SH-SY5Y (cell line): ENCODE measurements at regions not wholly inside any gene's neighbourhood (a gene's known extent, or its start where the extent isn't known, plus 50 kb on each side); places are given as distances from the start of the nearest gene placed in this dataset.

Experiments used
- GATA2 ChIP-seq: IDR thresholded peaks from 2 replicates; pipeline ENCODE4 v1.6.1; 2011; ENCODE audit warnings: mild to moderate bottlenecking, low read depth, low read length
- GATA3 ChIP-seq: IDR thresholded peaks from 2 replicates; pipeline ENCODE4 v1.6.1; 2011; ENCODE audit warnings: low read depth, mild to moderate bottlenecking, low read length, moderate library complexity

DNA sequence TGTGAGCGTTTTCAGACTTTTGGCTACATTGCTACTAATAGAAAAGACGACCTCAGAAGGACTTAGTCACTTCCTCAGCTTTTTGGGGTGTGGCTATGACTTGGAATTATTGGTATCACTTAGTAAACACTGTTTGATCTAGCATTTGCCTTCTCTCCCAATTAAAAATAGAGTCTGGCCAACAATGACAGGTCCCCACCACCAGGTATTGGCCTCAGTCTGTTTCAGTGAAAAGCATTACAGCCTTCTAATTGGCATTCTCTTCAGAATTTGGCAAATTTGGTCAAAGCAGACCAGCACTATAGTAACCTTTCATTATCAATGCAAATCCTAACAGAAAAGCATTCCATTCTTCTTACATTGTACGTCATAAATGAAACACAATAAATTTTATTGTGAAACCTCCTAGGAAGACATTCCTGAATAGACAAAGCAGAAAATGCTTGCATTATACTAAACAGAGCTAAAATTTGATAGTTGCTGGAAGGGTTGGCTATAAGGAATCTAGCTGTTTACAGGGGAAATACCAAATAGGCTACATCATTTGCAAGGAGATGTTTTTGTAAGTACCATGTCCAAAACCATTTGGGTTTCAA, 613.9 kb downstream of the IRS1 start:
- no peak for TF ChIP-seq GATA2
- TF ChIP-seq GATA3 = no peak

DNA sequence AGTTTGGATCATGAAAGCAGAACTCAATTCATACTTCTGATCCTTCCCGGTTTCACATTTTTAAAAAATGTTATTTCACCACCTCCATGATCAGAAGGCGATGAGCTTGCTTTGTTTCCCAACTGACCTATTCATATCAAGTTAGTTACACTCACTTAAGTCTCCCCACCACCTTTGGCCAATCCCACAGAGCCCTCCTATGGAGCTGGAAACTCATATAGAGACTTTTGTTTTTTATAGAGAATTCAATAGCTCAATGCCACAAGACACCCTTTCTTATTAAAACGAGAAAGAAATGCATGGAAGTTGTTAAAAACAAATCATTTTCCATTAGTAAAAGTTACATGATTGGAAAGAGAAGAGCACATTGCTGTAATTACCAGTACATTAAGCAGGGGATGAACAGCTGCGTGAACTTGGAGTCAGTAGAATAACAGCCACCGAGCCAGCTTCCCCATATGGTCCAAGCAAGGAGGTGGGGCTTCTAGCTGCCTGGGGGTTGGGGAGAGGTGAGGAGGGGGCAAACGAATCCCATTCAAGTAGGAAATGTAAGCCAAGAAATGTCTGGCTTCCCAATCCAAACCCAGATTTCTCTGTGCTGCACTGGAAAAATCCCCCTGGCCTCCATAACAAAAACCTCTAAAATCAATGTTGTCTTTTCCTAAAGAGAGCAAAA, 614.5 kb downstream of the IRS1 start:
- TF ChIP-seq GATA2 (no peak), GATA3 (no peak)

DNA sequence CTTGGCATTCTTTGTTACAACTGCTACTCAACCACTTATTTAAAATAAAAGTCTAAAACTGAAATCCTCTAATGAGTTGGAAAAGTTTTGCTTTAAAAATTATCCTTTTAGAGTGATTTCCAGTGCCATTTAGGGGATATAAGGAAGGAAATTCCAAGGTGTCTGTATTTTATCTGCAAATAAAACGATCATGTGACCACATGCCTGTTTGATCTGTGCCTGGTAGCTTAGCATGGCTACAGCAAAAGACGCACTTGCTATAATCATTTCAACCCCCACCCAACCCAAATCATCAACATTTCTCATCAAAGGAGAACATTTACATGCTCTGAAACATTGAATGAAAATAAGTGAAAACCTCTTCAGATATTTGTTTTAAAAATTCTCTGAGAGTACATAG, 615.1 kb downstream of the IRS1 start:
- TF ChIP-seq GATA3 (no peak), GATA2 (no peak)

DNA sequence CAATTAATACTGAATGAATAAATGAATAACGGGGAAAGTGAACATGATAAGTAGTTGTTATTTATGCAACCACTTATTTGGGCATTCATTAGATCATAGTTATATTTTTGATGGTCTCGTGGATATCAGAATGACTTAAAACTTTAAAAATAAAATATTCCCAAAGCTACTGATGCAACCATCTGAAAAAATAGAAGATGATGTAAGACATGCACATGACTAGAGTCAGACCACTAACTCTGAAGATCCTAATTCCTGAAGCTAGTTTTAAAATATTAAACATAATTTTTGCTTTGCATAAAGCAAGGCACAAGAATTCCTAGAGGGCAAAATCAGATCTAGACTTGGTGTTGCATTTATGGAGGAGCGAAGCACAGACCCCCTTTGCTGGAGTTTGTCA, 616.1 kb downstream of the IRS1 start:
- TF ChIP-seq GATA3 = no peak
- TF ChIP-seq GATA2 = no peak

DNA sequence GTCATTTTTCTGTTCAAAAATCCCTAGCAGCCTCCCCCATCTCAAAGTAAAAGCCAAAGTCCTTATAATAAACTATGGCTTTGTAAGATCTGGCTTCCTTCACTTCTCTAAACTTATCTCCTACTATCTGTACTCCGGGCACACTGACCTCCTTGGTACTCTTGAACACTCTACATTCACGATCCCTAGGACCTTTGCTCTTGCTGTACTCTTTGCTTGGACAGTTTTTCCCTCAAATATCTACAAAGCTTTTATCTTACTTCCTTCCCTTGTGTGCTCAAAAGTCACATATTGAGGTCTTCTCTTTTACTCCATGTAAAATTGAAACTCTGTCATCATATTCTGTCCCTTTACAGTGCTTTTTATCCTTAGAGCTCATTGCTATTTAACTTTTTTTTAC, 616.6 kb downstream of the IRS1 start:
- TF ChIP-seq GATA3 = no peak
- no peak for TF ChIP-seq GATA2

DNA sequence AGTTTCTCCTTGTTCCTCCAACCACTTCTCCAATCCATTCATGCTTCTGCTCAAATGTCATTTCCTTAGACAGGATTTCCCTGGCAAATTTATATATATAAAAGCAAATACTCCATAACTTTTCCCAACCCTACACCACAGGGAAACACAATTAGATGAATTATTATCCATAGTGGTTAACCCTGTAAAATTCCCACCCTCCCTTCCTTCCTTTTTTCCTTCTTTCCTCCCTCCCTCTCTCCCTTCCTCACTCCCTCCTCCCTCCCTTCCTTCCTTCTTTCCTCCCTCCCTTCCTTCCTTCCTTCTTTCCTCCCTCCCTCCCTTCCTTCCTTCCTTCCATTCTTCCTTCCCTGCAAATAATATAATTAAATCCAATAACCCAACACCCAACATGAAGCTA, 617.7 kb downstream of the IRS1 start:
- TF ChIP-seq GATA3 = no peak
- TF ChIP-seq GATA2 = no peak

DNA sequence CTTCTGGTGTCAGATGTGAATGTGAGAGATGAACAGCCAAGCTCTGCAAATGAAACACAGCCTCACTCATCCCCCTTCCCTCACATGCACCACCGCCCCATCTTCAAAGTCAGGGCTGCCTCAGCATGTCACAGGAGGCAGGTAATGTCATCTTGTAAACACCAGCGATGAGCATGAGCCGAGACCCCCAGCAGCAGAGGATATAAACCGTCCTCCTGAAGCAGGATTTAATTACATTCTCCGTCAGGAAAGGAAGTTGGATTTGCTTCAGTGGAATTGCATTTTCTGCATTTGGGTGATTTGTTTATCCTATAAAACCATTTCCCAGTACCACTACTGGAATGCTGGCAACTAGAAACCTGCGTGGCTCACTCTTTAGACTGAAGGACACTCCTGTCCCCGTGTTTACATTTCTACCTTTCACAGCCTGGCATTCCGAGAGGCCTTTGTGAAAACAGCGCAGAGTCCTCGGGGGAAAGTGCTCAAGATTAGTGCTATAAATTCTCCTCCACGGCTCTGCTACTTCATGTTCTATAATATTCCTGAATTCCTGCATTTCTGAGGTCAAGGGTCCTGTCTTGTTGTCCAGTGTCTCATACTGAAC, 619.2 kb downstream of the IRS1 start:
- TF ChIP-seq GATA3 (no peak), GATA2 (no peak)

DNA sequence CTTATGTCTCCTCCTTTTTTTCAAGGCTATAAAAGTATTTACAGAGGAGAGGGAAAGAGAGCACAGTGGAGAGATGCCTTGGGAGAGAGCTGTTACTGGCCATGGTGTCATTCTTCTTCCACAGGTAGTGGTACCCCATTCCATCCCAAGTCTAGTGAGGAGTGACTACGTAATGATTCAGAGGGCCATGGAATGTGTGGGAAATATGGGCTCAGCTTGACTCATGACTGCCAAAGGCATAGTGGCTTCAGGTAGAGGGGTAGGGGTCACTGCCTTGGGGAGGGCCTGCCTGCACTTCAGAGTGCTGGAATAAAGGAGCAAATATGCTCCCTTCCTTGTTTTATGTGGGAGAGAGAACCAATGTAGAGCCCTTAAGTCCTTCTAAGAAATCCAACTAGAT, 620.6 kb downstream of the IRS1 start:
- TF ChIP-seq GATA2 (no peak), GATA3 (no peak)

DNA sequence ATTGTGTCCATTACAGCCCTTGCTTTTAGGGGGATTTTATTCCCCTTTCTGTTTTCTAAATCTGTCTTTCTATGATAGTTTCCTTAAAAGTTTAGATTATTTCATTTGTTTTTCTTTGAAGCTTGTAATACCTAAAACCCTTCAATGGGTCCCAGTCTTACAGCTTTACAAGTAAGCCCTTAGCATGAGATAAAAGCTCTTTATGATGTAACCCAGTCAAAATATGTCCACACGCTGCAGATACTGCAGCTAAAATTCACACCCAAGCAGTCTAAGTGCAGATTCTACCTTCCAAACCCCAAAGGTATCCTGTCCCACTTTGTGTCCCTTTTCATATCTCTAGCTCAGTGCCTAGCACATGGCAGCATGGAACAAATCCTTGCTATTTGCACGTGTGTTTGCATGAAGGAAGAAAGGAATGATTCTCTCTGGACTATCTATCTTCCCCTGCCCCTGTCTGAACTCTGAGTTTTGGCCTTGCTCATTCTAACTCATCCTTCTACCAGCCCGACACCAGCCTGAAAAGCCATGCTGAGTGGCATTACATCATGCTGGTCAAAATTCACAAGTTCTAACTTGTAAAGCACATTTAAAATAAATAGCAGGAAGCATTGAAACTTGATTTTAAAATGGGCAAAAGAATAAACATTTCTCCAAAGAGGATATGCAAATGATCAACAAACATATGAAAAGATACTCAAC, 623.2 kb downstream of the IRS1 start:
- TF ChIP-seq GATA3 (no peak), GATA2 (no peak)

DNA sequence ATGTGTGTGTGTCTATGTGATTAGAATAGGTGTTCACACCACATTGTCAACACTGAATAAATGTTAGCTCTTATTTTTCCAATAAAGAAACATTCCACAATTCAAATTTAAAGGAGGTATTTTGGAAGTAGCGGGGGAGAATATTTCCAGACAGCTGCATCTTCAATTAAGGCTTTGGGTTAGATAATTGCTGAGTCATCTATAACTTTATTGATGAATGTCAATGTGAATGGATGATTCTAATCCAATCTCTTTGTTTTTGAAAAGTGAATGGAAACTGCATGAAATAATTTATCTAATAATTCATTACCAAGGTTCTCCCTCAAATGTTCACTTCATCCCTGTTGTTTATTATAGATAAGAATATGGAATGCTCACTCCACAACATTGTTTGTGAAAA, 625.2 kb downstream of the IRS1 start:
- TF ChIP-seq GATA3 (no peak), GATA2 (no peak)

DNA sequence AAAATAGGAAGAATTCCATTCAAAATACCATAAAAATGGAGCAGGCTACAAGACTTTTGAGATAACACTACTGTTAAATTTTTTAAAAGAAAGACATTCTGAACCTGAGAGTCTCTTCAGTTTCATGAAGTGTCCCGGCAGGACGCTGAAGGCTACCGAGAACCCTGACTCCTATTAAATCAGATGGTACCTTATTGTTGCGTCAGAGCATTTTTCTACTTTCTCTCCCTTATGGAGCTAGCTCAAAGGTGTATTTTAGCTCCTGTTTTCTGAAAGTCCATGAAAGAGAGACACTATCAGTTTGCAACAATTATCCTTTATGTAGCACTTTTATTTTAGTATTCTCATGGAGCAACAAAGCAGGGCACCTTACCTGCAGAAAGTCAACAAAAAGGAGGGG, 626.7 kb downstream of the IRS1 start:
- TF ChIP-seq GATA2 (no peak), GATA3 (no peak)

DNA sequence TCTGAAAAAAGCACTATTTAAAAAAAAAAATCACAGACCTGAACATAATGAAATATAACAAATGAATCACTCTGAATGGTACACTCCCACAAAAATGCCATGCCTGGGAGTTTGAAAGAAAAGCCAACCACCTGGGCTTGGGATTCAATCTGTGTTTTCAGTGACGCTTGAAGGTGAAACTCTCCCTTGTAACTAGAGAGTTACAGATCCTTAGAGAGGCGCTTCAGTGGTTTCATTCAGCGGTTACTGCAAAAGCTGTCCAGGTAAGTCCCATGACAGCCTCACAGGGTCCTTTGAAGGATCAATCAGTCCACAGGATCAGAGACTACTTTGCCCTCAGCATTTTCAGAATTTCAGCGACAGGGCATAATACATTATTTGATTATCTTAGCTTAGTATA, 627.3 kb downstream of the IRS1 start:
- TF ChIP-seq GATA2 (no peak), GATA3 (no peak)

DNA sequence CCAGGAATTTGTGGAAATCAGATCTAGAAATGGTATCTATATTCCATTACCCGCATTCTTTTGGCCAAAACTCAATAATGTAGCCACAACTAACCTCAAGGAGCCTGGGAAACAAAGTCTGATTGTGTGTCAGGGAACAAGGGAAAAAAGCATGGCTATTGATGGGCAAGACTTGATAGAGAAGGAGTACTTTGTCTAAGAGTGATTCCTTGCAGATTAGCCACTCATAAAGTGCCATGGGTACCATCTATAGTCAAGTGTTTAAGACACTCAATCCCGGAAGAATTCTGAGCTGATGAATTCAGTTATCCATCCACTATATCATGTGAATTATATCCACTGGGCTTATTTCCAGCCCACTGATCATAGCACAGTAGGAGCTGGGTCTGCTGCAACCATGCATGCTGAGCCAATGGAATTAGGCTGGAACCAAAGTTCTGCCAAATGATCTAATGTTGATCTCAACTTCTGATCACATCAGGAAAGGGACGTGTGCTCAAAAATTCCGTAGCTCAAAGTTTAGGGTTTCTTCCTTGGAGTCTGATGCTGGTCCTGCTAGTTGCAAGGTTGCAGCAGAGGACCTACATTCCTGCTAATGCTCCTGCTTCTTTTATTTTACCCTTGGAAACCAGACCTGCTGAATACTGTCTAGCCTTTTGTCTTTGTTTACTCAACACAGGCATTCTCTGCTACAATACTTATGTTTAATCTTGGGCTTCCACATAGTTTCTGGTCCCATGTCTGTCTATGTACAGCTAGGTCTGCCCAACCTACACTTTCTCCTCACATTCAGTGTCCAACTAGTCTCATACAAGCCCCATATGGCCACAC, 629.7 kb downstream of the IRS1 start:
- TF ChIP-seq GATA2 (no peak), GATA3 (no peak)

DNA sequence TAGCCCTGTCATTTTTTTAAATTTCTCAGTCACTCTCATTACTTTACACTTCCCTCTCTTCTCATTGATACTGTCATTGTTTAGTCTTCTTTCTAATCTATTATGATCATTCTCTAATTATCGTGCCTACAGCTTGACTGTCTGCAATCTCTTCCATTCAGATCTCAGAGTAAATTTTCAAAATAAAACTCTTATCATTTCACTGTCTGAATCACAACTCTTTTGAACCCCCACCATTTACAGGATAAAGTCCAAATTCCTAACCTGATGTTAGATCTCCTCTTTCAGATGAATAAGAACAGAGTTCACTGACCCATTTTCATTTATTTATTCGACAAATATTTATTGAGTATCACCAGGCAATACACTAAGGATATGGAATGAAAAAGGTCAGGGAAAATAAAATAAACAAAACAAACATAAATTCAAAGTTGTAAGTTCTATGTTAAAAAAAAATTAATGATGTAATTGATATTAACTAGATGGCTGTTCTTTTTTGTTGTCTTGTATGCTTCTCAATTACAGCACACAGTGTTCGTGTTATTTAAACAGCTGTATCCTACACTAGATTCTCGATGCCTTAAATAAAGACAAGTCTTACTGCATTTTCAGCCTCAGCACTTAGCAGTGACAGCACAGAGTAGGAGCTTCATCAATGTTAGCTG, 631.0 kb downstream of the IRS1 start:
- no peak for TF ChIP-seq GATA2
- TF ChIP-seq GATA3 = no peak
